Left ventricle myocardium inferior (tissue), 1 donor: ENCODE measurements at regions not wholly inside any gene's neighbourhood (a gene's known extent, or its start where the extent isn't known, plus 50 kb on each side); places are given as distances from the start of the nearest gene placed in this dataset.

Experiments
- DNase-seq: peaks from one replicate; pipeline ENCODE4 v3.0.0-alpha.2; 2020
- H3K27ac ChIP-seq: fragments of 200-600 bp; replicated peaks from 2 replicates; pipeline ENCODE4 v1.8.0; 2021
- H3K27me3 ChIP-seq: fragments of 200-600 bp; 2 replicates; pipeline ENCODE4 v1.8.0; 2021; ENCODE audit warnings: low read depth
- H3K36me3 ChIP-seq: fragments of 200-600 bp; 2 replicates; pipeline ENCODE4 v1.8.0; 2021
- H3K4me1 ChIP-seq: fragments of 200-600 bp; 2 replicates; pipeline ENCODE4 v1.8.0; 2021
- H3K4me3 ChIP-seq: fragments of 200-600 bp; 2 replicates; pipeline ENCODE4 v1.8.0; 2021; ENCODE audit warnings: mild to moderate bottlenecking, moderate library complexity
- H3K9me3 ChIP-seq: fragments of 200-600 bp; replicated peaks from 2 replicates; pipeline ENCODE4 v1.8.0; 2021
- CTCF ChIP-seq: fragments of 200-600 bp; IDR thresholded peaks from 2 replicates; pipeline ENCODE4 v1.8.0; 2021; ENCODE audit warnings: antibody characterized with exemption, mild to moderate bottlenecking, borderline replicate concordance
- intact Hi-C: fragments of 100-400 bp; cut with micrococcal nuclease; formaldehyde crosslinking; loops from one replicate; pipeline ENCODE4 v1.11.0; 2022
- donor health status: DM: no; HTN: yes; CAD: no; lungs with severe emphysema.

DNA sequence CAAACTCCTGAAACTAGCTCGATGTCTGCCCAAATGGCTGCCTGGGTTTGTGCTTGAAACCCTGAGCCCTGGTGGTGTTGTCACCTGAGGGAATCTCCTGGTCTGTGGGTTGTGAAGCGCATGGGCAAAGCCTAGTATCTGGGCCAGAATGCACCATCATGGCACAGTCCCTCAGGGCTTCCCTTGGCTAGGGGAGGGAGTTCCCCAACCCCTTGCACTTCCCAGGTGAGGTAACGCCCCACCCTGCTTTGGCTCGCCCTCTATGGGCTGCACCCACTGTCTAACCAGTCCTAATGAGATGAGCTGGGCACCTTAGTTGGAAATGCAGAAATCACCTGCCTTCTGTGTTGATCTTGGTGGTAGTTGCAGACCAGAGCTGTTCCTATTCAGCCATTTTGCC, 152.9 kb upstream of the MAP3K7 start:
- TF ChIP-seq CTCF, result no peak
- Histone ChIP-seq H3K27ac (no peak overlapping the region), H3K9me3 (peaks cover 51% of the 10 kb centered on the region), H3K4me1 (no peaks in the 10 kb centered on the region), H3K36me3 (no peaks in the 10 kb centered on the region), H3K27me3 (no peaks in the 10 kb centered on the region), H3K4me3 (no peak overlapping the region)
- intact Hi-C loops, result no loop called here
- no peak for DNase-seq

DNA sequence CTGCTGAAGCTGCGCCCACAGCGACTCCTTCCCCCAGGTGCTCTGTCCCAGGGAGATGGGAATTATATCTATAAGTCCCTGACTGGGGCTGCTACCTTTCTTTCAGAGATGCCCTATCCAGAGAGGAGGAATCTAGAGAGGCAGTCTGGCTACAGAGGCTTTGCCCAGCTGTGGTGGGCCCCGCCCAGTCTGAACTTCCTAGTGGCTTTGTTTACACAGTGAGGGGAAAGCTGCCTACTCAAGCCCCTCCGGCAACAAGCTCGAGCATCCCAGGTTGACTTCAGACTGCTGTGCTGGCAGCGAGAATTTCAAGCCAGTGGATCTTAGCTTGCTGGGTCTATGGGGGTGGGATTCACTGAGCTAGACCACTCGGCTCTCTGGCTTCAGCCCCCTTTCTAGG, 152.5 kb upstream of the MAP3K7 start:
- Histone ChIP-seq H3K36me3 (no peaks in the 10 kb centered on the region), H3K4me3 (no peak overlapping the region), H3K9me3 (peaks cover 55% of the 10 kb centered on the region), H3K27ac (no peak overlapping the region), H3K27me3 (no peaks in the 10 kb centered on the region), H3K4me1 (no peaks in the 10 kb centered on the region)
- no peak for DNase-seq
- no peak for TF ChIP-seq CTCF
- intact Hi-C loops, result no loop called here

GRCh38 chr6:90730151-90730673, 143.3 kb upstream of the MAP3K7 start:
- no peak overlapping the region for H3K27ac ChIP-seq
- intact Hi-C loops, result no loop called here
- no peaks in the 10 kb centered on the region for H3K4me1 ChIP-seq
- DNase-seq, result no peak
- TF ChIP-seq CTCF, result no peak
- H3K36me3 ChIP-seq, result no peaks in the 10 kb centered on the region
- no peak overlapping the region for H3K4me3 ChIP-seq
- H3K9me3 ChIP-seq, result peaks cover 19% of the 10 kb centered on the region
- H3K27me3 ChIP-seq, result no peaks in the 10 kb centered on the region

- TF ChIP-seq CTCF, result no peak
- no peaks in the 10 kb centered on the region for H3K4me1 ChIP-seq
- H3K36me3 ChIP-seq, result no peaks in the 10 kb centered on the region
- peaks cover 8% of the 10 kb centered on the region for H3K9me3 ChIP-seq
- H3K27ac ChIP-seq, result no peak overlapping the region
- DNase-seq, result no peak
- H3K27me3 ChIP-seq, result no peaks in the 10 kb centered on the region
- intact Hi-C loops, result no loop called here
- H3K4me3 ChIP-seq, result no peak overlapping the region
These were observed 142.2 kb upstream of the MAP3K7 start for GRCh38 chr6:90729057-90729456.

GRCh38 chr6:90722648-90723047, 135.8 kb upstream of the MAP3K7 start:
- no peaks in the 10 kb centered on the region for H3K36me3 ChIP-seq
- H3K27ac ChIP-seq, result no peak overlapping the region
- H3K27me3 ChIP-seq, result no peaks in the 10 kb centered on the region
- H3K4me3 ChIP-seq, result no peak overlapping the region
- no peak for DNase-seq
- H3K4me1 ChIP-seq, result no peaks in the 10 kb centered on the region
- intact Hi-C loops, result no loop called here
- no peaks in the 10 kb centered on the region for H3K9me3 ChIP-seq
- TF ChIP-seq CTCF, result no peak

DNA sequence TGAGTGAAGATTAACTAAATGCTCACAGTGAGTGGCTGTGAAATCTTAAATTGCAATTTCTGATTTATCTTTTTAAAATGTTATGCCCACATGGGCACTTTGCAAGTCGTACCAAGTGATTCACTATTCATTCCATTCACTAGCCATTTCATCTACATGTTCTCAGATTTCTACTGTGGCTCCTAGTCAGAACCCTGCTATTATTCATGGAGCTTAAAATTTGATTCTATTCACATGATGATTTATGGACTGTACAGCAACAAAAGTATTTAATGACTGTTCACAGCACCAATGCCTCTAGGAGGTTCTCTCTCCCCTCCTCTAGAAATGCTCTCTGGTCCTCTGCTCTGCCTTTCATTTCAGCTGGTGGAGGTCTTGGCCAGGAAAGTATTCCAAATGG, 133.5 kb upstream of the MAP3K7 start:
- H3K27ac ChIP-seq, result no peak overlapping the region
- intact Hi-C loops, result no loop called here
- H3K9me3 ChIP-seq, result no peaks in the 10 kb centered on the region
- DNase-seq, result no peak
- no peak for TF ChIP-seq CTCF
- no peak overlapping the region for H3K4me3 ChIP-seq
- H3K36me3 ChIP-seq, result no peaks in the 10 kb centered on the region
- no peaks in the 10 kb centered on the region for H3K27me3 ChIP-seq
- no peaks in the 10 kb centered on the region for H3K4me1 ChIP-seq
